ENCODE measurements at regions not wholly inside any gene's neighbourhood (a gene's known extent, or its start where the extent isn't known, plus 50 kb on each side); places are given as distances from the start of the nearest gene placed in this dataset.

DNA sequence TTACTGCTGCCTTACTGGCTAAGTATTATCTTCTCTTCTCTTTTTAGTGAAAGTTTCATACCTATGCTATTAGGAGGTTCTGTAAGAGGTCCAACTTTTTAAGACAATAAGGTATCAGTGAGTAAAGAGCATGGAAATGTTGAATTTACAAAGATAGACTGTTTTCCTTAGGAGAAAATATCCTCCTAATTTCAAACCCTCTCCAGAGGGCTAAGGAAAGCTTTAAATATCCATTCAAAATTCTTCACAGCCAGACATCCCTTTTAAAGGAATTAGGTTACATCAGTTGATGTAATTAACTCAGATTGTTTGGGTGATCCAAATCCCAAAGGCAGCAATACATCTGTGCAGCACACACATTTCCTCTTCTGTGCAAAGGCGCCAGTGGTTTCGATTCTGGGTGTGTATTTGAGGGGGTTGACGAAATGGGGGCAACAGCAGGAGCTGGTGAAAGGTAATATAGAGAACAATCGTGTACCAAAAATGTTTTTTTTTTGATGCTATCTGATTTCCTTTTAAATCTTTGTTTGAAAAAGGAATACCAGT is 273.8 kb upstream of the RPS23 start:
- H3K9me3 ChIP-seq (ENCODE audit: control insufficient read depth in 4 of 4, low read length in 3 of 4), result no peaks in the 10 kb centered on the region
- no peak overlapping the region for H3K9ac ChIP-seq (ENCODE audit: low read depth in 1 of 2, low read length in 2 of 2)
- H3K4me1 ChIP-seq (ENCODE audit: control insufficient read depth in 4 of 4, insufficient read depth in 4 of 4, low read length in 3 of 4), result peaks cover 3 to 13% (median 12%) of the 10 kb centered on the region in 4 donors
- no peak overlapping the region for H3K27ac ChIP-seq (ENCODE audit: low read depth in 1 of 2, low read length in 2 of 2)
- no peaks in the 10 kb centered on the region for H3K36me3 ChIP-seq (ENCODE audit: control insufficient read depth in 4 of 4, insufficient read depth in 3 of 4, low read depth in 1 of 4, low read length in 3 of 4)
- 84% methylated on average over 4 of the region's 4 CpGs for WGBS
- no peak overlapping the region for H3K4me3 ChIP-seq (ENCODE audit: low read depth in 1 of 3, low read length in 3 of 3)
- TF ChIP-seq EGR1 (IDR thresholded peaks at IDR 0.05; ENCODE audit: low read depth in 2 of 2) (no peak), ATF3 (IDR thresholded peaks at IDR 0.05) (no peak), TAF1 (conservative IDR thresholded peaks at IDR 0.05) (no peak), CTCF (IDR thresholded peaks at IDR 0.05; ENCODE audit: low read depth, low read length, missing input control) (no peak), RXRA (IDR thresholded peaks at IDR 0.05) (no peak), SP1 (IDR thresholded peaks at IDR 0.05) (no peak), HNF4G (IDR thresholded peaks at IDR 0.05) (no peak), FOXA2 (IDR thresholded peaks at IDR 0.05) (no peak), GABPA (IDR thresholded peaks at IDR 0.05 in 1 of 2, conservative IDR thresholded peaks at IDR 0.05 in 1 of 2) (no peak), YY1 (IDR thresholded peaks at IDR 0.05) (no peak), JUND (IDR thresholded peaks at IDR 0.05) (no peak), HNF4A (conservative IDR thresholded peaks at IDR 0.05) (no peak), NR2F2 (IDR thresholded peaks at IDR 0.05) (no peak)
- TF ChIP-seq, protein P1, sequence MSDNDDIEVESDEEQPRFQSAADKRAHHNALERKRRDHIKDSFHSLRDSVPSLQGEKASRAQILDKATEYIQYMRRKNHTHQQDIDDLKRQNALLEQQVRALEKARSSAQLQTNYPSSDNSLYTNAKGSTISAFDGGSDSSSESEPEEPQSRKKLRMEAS (IDR thresholded peaks at IDR 0.05), result no peak
- TF ChIP-seq, protein P2, sequence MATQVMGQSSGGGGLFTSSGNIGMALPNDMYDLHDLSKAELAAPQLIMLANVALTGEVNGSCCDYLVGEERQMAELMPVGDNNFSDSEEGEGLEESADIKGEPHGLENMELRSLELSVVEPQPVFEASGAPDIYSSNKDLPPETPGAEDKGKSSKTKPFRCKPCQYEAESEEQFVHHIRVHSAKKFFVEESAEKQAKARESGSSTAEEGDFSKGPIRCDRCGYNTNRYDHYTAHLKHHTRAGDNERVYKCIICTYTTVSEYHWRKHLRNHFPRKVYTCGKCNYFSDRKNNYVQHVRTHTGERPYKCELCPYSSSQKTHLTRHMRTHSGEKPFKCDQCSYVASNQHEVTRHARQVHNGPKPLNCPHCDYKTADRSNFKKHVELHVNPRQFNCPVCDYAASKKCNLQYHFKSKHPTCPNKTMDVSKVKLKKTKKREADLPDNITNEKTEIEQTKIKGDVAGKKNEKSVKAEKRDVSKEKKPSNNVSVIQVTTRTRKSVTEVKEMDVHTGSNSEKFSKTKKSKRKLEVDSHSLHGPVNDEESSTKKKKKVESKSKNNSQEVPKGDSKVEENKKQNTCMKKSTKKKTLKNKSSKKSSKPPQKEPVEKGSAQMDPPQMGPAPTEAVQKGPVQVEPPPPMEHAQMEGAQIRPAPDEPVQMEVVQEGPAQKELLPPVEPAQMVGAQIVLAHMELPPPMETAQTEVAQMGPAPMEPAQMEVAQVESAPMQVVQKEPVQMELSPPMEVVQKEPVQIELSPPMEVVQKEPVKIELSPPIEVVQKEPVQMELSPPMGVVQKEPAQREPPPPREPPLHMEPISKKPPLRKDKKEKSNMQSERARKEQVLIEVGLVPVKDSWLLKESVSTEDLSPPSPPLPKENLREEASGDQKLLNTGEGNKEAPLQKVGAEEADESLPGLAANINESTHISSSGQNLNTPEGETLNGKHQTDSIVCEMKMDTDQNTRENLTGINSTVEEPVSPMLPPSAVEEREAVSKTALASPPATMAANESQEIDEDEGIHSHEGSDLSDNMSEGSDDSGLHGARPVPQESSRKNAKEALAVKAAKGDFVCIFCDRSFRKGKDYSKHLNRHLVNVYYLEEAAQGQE (IDR thresholded peaks at IDR 0.05), result no peak
- TF ChIP-seq, protein P3, sequence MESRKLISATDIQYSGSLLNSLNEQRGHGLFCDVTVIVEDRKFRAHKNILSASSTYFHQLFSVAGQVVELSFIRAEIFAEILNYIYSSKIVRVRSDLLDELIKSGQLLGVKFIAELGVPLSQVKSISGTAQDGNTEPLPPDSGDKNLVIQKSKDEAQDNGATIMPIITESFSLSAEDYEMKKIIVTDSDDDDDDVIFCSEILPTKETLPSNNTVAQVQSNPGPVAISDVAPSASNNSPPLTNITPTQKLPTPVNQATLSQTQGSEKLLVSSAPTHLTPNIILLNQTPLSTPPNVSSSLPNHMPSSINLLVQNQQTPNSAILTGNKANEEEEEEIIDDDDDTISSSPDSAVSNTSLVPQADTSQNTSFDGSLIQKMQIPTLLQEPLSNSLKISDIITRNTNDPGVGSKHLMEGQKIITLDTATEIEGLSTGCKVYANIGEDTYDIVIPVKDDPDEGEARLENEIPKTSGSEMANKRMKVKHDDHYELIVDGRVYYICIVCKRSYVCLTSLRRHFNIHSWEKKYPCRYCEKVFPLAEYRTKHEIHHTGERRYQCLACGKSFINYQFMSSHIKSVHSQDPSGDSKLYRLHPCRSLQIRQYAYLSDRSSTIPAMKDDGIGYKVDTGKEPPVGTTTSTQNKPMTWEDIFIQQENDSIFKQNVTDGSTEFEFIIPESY (IDR thresholded peaks at IDR 0.05), result no peak
- H3K27me3 ChIP-seq (ENCODE audit: control insufficient read depth in 4 of 4, insufficient read depth in 4 of 4, low read length in 3 of 4), result no peaks in the 10 kb centered on the region
- DNase-seq (ENCODE audit: low spot score), result no peak

DNA sequence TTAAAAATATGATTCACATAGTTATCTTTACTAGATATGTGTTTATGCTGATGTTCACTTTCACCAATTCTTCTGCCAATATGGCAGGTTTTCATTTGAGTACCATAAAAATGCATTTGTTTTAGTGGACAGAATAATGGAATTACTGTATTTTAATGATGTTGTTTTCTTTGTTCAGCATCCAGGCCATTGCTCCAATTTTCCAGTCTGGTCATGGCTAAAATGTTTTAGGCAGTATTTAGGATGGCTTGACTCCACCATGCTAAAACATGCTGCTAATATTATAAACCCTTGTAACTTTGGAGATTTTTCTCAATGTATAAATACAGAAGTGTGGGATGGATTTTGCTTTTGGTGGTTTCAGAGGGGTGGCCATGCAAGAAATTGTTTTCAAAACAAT is 273.0 kb upstream of the RPS23 start:
- DNase-seq (ENCODE audit: low spot score), result no peak
- TF ChIP-seq CTCF (IDR thresholded peaks at IDR 0.05; ENCODE audit: low read depth, low read length, missing input control), result no peak
- TF ChIP-seq, protein P2 (IDR thresholded peaks at IDR 0.05), result no peak
- no peak for TF ChIP-seq GABPA (IDR thresholded peaks at IDR 0.05 in 1 of 2, conservative IDR thresholded peaks at IDR 0.05 in 1 of 2)
- no peak for TF ChIP-seq HNF4A (conservative IDR thresholded peaks at IDR 0.05)
- TF ChIP-seq, protein P1 (IDR thresholded peaks at IDR 0.05), result no peak
- no peak for TF ChIP-seq RXRA (IDR thresholded peaks at IDR 0.05)
- no peak for TF ChIP-seq RAD21 (IDR thresholded peaks at IDR 0.05)
- no peaks in the 10 kb centered on the region for H3K36me3 ChIP-seq (ENCODE audit: control insufficient read depth in 4 of 4, insufficient read depth in 3 of 4, low read depth in 1 of 4, low read length in 3 of 4)
- no peak overlapping the region for H3K4me3 ChIP-seq (ENCODE audit: low read depth in 1 of 3, low read length in 3 of 3)
- H3K27ac ChIP-seq (ENCODE audit: low read depth in 1 of 2, low read length in 2 of 2), result no peak overlapping the region
- H3K27me3 ChIP-seq (ENCODE audit: control insufficient read depth in 4 of 4, insufficient read depth in 4 of 4, low read length in 3 of 4), result no peaks in the 10 kb centered on the region
- H3K9ac ChIP-seq (ENCODE audit: low read depth in 1 of 2, low read length in 2 of 2), result no peak overlapping the region
- no peaks in the 10 kb centered on the region for H3K9me3 ChIP-seq (ENCODE audit: control insufficient read depth in 4 of 4, low read length in 3 of 4)
- peaks cover 3 to 13% (median 12%) of the 10 kb centered on the region in 4 donors for H3K4me1 ChIP-seq (ENCODE audit: control insufficient read depth in 4 of 4, insufficient read depth in 4 of 4, low read length in 3 of 4)
